Renal pelvis (tissue), 1 donor: ENCODE measurements at regions not wholly inside any gene's neighbourhood (a gene's known extent, or its start where the extent isn't known, plus 50 kb on each side); places are given as distances from the start of the nearest gene placed in this dataset.
"Not testable (repeated sequence)": the region's sequence is repeated elsewhere in the genome, so short reads cannot be mapped to it uniquely, and the experiment has no call there.

Experiments
- DNase-seq: peaks from one replicate; pipeline ENCODE4 v3.0.0-alpha.2; 2013

DNA sequence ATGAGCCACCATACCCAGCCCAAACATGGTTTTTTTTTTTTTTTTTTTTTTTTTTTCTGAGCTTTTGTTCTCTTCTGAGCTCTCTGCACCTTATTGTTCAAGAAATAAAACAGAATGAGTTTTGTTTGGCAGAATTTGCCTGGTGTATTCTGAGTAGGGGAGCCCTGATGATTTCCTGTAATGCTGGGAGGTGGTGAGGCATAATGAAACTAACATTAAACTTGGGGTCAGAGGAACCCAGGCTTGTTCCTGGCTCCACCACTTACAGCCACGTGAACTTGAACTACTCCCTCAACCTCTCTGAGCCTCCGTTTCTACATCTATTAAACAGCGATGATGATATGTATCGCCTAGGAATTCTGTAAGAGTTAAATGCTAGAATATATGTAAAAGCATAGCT, 276.3 kb upstream of the CRY1 start:
- DNase-seq, result no peak

DNA sequence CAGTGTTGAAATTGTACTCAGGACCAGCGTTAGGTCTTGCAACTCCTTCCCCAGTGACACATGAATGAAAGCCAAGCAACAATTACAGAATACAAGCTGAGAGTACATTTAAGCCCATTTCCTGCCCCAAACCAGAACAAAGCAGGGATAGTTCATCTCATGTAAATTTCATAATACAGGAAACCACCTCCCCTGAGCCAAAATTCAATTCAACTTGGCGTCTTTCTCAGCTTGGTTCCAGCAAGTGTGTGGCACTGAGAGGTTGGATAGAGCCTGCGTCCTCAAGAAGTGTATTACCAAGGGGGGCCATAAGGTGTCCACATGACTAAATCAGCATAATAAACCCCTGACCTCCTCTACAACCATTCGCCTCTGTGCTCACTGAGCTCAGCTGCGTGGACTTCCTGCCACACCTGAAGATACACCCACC, 278.9 kb upstream of the CRY1 start:
- DNase-seq, result no peak

DNA sequence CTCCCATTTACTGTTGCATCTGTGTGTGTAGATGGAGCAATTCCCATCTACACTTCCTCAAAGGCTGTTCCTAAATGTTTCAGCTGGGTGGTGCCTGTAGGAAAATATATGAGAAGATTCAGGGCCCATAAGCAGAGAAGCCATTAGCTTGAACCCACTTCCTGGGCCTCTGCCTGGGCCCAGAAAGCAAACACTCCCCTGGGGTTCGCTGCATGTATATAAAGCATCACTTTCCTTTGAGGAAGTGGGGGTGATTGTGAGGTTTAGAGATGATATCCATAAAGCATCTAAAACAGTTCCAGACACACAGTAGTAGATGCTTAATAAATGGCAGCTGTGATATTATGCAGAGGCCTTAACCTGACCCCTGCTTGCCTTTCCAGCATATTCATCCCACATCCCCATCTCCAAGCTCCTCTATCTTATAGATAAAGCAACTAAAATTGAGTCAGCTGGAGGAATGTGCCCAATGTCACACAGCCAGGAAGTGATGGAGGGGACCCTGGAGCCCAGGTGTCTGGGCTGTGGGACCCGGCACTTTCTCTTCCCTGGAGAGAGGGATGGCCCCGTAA, 280.0 kb upstream of the CRY1 start:
- no peak for DNase-seq

DNA sequence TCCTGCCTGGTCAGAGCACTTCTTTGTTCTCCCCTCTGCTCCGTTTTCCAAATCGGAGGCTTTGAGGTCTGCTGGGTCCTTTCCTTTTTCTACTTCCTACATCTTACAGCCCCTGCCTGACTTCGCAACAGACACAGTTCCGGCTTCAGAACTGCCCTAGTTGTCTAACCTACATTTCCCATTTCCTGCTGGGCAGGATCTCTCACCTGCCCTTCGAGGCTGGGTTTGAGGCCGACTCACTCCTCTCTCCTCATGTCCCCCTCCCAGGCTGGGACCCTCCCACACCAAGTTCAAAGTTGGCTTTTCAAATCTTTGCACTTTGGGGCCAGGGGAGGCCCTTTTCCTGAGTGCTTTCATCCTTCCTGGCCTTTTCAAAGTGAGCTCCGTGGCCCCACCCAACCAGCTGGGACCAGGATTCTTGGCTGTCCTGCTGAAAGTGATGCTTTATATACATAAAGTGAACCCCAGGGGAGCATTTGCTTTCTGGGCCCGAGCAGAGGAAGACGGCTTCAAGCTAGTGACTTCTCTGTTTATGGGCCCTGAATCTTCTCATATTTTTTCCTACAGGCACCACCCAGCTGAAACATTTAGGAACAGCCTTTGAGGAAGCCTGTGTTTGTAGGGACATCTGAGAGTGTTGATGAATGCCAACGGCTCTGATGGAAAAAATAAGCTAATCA, 281.0 kb upstream of the CRY1 start:
- DNase-seq, result no peak

DNA sequence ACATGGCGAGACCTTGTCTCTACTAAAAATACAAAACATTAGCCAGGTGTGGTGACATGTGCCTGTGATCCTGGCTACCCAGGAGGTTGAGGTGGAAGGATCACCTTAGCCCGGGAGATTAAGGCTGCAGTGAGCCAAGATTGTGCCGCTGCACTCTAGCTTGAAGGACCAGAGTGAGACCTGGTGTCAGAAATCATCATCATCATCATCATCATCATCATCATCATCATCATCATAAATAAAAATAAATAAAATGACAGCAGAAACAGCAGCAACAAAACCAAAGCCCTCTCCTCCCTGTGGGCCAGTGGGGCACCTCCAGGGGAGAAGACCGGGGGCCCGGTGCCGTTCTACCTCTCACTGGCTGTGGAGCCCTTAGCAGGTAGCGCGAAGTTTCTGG, 281.9 kb upstream of the CRY1 start:
- DNase-seq, result no peak

DNA sequence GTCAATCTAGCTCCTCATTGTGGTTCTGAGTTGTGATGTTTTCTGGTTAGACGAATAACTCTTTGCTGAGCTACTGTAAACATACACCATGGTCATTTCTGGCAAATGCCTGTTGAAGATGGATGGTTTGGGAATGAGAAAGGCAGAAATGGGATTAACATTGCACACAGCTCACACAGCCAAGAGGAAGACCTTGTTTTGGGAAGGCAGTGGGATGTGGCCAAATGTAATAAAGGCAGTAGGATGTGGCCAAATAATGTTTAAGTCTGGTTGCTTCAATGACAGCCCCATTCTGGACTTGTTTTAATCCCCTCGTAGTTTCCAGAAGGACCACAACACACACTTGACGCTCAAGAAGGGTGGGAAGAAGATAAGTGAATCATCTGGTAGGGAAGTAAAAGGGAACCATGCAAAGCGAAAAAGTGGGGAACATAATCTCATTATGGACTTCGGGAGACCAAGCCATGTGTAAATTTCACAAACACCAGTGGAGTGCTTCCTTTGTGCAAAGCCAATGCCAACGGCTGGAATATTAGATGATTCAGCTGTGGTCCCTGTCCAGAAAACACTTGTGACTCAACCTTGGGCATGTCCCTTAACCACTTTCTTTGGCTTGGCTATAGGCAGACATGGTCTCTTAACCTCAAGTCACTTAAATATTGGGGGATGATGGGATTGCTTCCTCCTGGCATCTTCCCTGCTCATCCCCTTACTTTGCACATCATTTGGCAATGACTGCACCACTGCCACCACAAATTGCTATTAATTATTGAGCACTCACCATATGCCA, 284.4 kb upstream of the CRY1 start:
- DNase-seq, result no peak

DNA sequence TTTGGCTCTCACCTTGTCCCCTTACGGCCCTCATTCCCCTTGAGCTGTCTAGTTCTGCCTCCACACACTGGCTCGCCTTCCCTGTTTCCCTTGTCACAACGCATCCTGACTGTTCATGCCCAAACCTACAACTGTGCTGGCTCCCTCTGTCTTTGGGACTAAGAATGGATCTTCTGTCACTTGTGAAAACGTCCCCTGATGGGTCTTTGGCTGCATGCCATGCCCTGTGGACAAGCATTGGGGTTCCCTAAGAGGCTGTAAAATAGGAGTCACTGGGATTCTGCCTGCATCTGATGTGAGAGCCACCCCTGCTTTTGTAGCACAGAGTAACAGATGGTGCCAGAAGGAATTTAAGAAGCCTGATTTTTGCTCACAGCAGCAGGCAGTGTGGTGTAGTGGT, 285.3 kb upstream of the CRY1 start:
- DNase-seq, result no peak

DNA sequence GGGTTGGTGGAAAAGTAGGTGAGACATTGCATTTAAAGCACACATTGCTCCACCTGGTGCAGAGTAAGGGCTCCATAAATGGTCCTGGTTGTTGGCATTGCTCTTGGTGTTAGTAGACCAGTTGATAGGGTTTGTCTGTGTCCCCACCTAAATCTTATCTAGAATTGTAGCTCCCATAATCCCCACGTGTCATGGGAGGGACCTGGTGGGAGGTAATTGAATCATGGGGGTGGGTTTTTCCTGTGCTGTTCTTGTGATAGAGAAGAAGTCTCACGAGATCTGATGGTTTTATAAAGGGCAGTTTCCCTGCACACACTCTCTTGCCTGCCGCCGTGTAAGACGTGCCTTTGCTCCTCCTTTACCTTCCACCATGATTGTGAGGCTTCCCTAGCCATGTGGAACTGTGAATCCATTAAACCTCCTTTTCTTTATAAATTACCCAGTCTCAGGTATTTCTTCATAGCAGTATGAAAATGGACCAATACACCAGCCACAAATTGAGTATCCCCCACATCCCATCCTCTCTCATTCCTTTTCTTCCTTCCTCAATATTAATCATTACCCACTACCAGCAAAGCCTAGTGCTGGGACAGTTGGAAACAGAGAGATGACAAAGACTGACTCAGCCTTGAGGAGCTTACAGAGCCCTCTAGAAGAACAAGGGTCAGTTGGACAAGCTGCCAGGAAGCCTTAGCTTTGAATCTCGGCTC, 285.9 kb upstream of the CRY1 start:
- not testable (repeated sequence) for DNase-seq

DNA sequence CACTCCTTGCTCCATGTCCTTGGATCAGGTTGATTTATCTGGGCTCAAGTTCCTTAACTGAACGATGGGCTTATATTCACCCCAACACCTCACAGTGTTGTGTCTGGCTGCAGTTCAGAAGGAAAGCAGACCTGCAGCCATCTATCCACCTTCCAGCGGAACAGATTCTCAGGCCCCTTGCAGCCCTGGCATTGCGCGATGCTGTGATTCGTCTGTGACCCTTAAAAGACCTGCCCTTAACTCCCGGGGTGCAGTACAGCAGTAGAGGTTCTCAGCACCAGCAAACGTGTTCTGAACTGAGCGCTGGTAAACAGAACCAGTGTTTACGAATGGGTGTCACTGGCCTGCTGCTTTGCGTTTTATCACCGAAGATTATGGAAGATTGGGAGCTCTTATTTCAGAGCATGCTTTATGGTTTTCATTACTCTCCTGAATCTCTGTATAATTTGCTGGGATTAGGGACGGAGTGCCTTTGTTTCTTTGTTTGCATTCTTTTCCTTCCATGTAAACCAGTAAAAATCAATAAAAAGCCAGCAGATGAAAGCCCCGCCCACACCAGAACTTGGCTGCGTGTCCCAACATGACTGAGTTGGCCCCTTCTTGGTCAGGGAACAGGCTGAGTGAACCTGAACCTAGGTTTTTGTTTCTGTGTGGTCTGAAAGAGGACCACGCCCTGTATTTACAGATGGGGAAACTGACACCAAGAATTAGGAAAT, 286.7 kb upstream of the CRY1 start:
- DNase-seq, result no peak

DNA sequence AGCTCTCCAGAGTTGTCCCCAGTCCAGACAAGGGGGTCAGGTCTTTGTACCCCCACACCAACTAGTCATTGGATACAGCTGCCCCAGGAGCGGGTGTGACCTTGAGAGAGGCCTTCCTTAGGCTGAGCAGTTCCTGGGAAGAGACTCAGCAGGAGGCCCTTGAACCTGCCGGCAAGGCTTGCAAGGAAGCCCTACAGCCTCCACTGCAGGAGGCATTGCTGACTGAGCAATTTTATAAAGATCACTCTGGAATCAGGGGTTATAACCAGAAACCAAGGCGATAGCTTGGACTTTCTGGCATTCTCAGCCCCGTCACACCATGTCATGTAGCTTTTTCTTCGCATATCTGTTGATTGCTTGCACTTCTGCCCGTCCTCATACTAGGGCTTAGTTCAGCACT, 291.3 kb upstream of the CRY1 start:
- DNase-seq, result no peak

DNA sequence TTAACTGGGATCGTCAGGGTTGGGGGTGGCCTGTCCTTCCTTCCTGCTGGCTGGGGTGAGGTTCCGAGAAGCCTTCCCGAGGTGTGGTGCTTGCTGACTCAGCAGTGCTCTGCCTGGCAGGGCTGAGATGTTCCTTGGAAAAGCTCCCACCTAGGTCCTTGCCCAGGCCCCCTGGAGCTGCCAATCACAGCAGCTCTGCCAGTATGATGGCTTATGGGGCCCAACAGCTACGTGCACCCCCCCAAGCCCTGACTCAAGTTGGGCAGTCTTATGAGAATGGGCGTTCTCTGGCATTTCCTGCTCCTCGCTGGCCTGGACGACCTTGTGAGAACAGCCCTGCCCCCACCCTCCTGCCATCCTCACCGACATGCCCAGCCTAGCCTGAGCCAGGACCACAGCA, 292.2 kb upstream of the CRY1 start:
- no peak for DNase-seq

DNA sequence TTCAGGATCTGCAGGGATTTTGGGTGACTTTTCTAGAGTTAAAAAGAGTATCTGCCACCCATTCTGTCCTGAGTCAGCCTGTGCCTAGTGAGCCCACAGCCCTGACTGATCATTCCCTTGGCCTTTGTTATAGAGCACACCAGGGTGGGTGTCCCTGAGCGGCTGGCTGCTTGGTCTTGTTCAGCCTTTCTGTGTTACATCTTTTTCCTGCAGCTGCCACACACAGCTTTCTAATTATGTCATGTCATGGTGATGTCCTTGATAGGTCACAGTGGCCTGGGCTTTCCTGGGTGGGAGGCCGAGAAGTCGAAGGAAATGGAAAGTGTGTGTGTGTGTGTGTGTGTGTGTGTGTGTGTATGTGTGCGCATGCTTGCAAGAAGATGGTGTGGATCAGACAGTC, 293.2 kb upstream of the CRY1 start:
- no peak for DNase-seq

DNA sequence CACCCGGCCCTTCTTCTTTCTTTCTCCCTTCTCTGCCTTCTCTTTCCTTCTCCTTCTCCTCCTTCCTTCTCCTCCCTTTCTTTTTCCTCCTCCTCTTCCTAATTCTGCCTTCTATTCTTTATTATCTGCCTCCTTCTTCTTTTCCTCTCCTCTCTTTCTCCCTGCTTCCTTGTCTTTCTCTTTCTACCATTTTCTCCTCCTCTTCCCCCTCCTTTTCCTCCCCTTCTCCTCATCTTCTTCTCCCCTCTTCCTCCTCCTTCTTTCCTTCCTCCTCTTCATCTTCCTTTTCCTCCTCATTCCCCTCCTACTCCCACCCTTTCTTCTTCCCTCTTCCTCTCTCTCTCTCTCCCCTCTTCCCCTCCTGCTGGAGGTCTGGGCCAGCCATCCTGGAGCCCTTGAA, 294.9 kb upstream of the CRY1 start:
- DNase-seq, result no peak

DNA sequence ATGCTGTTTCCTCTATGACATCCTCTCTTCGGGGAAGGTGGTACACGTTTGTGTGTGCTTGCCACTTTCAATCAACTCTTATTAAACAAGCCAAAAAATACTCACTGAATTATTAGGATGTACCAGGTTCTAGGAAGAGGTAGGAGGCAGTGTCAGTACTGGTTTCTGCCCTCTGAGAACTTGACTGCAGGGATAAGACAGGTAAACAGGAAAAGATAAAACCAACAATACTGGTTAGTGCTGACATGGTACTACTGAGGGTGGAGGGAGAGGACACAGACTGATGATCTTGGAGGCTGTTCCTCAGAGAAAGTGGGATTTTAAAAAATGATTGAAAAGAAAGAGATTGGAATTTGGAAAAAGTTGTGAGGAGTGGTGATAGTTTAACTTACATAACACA, 295.2 kb upstream of the PWP1 start:
- DNase-seq, result no peak

DNA sequence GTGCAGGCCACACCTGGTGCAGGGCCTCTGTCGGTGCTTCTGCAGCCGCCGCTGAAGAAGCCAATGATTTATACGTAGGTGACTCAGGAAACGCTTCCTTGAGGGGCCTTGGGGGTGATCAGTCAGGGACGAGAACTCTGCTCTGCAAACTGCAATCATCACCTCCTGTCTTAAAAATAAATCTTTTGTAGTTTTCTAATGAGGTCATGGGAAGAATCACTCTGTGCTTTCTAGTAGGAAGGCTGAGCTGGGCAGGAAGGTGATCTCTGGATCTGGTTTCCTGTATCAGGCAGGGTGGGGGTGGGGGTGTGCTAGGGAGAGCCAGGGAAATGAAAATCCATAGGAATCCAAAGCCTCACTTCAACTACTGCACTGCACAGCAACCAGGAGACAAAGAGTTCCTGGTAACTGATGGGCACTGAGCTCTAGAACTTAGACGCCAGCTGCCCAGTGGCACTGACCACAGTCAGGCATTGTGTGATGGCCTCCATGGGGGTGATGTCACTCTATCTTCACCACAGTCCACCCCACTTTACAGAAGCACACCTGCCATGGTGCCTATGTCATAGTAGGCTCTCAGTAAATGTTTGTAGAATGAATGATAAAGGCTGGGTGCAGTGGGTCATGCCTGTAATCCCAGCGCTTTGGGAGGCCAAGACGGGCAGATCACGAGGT, 292.4 kb upstream of the PWP1 start:
- DNase-seq, result peak; percentile 39

DNA sequence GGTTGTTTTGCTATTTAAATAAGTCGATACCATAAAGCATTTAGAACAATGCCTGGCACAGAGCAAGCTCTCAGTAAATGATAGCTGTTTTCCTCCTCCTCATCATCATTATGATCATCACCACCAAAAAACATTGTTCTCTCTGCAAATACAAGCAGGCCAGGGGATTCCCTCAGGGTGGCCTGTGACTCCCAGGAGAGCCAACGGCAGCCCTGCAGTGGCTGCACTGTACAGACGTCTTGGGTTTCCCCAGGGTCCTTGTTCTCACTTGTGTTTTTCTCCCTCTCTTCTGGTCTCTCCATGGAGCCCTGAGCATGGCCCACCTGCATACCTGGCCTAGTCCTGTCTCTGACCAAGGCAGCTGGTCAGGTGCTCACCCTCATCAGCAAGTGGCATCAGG, 290.9 kb upstream of the PWP1 start:
- no peak for DNase-seq

DNA sequence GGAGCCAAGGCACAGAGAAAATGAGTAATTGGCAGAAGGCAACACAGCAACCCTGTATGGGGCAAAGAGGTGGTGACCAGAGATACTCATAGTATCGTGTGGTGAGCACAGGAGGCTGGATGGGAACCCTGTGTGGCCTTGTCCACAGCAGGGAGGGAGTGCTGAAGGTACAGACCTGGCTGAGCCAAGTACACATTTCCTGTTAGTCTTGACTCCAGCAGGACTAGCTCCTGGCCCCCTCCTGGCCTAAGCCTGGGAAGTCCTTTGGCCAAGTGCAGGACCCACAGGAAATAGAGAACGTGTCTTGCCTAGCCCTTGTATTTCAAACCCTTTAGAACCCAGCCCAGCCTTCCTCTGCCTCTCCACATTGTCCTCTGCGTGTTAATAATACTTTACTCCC, 289.8 kb upstream of the PWP1 start:
- DNase-seq, result no peak

DNA sequence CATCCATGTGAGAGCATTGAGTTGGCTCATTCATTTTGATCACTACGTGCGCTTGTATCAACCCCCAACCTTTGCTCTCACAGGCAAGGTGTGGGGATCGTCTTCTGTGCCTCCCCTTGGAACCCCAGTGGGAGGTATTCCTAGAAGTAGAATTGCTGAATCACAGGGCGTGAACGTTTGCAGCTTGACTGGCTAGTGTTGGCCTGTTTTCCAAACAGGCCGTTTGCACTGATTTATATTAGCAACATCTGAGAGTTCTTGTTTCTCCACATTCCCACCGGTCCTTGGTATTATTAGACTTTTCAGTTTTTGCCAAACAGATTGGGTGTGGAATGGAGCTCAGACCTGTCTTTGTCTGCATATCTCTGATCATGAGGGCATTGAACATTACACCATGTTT, 288.6 kb upstream of the PWP1 start:
- DNase-seq, result no peak

DNA sequence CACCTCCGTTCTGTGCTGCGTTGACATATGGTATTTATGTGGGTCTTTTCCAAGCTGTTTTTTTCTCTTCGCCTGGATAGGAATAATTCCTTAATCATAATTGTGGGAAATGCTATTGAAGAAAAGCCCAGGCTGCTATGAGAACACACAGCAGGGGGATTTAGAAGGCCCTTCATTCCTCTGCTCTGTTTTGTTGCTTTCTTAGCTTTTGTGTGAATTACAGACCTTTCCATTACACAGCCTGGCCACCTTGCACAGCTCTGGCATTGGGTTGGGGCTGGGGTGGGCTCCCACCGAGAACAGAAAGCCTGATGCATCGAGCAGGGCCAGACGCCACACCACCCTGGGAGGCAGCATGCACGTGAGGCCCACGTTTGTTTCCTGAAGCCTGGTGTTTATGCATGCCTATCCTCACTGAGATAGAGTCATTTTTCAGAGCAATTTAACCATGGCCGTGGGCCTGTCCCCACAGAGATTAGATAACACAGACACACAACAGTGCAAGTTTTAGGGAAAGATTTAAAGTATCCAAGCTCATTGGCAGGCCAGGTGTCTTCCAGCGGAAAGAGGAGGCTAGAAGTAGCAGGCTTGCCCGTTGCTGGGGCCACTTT, 287.6 kb upstream of the PWP1 start:
- no peak for DNase-seq

DNA sequence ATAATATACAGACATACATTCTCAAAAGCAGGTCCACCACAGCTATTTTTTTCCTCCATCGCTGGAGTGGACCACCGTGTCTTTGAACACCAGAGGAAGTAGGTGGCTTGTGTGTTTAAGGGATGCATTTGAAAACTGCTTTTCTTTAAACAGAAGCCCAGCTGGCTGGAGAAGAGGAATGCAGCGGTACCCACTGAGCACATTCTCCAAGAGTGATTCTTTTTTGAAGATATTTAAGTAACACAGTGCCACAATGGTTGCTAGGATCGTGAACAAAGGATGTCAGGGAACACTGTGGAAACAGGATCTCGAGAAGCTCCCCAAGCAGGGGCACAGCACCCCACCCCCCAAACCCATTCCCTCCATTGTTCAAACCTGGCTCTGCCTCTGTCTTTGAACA, 286.6 kb upstream of the PWP1 start:
- no peak for DNase-seq
